ENCODE measurements at regions not wholly inside any gene's neighbourhood (a gene's known extent, or its start where the extent isn't known, plus 50 kb on each side); places are given as distances from the start of the nearest gene placed in this dataset.

DNA sequence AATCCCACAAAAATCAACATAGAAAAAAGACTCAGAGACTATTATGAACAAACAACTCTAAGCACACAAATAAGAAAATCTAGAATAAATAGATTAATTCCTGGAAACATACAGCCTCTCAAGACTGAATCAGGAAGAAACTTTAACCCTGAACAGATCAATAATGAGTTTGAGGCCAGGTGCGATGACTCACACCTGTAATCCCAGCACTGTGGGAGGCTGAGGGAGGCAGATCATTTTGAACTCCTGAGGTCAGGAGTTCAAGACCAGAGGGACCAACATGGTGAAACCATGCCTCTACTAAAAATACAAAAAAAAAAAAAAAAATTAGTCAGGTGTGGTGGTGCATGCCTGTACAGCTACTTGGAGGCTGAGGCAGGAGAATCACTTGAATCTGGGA lies 499.5 kb upstream of the LUZP2 start:
- TF ChIP-seq, protein P1, sequence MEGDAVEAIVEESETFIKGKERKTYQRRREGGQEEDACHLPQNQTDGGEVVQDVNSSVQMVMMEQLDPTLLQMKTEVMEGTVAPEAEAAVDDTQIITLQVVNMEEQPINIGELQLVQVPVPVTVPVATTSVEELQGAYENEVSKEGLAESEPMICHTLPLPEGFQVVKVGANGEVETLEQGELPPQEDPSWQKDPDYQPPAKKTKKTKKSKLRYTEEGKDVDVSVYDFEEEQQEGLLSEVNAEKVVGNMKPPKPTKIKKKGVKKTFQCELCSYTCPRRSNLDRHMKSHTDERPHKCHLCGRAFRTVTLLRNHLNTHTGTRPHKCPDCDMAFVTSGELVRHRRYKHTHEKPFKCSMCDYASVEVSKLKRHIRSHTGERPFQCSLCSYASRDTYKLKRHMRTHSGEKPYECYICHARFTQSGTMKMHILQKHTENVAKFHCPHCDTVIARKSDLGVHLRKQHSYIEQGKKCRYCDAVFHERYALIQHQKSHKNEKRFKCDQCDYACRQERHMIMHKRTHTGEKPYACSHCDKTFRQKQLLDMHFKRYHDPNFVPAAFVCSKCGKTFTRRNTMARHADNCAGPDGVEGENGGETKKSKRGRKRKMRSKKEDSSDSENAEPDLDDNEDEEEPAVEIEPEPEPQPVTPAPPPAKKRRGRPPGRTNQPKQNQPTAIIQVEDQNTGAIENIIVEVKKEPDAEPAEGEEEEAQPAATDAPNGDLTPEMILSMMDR (IDR thresholded peaks at IDR 0.05) = no peak
- no peak for TF ChIP-seq POLR2AphosphoS5 (IDR thresholded peaks at IDR 0.05)
- TF ChIP-seq POLR2A (IDR thresholded peaks at IDR 0.05) = no peak

Measured in stomach (tissue), 4 donors.